ENCODE measurements at regions not wholly inside any gene's neighbourhood (a gene's known extent, or its start where the extent isn't known, plus 50 kb on each side); places are given as distances from the start of the nearest gene placed in this dataset.

DNA sequence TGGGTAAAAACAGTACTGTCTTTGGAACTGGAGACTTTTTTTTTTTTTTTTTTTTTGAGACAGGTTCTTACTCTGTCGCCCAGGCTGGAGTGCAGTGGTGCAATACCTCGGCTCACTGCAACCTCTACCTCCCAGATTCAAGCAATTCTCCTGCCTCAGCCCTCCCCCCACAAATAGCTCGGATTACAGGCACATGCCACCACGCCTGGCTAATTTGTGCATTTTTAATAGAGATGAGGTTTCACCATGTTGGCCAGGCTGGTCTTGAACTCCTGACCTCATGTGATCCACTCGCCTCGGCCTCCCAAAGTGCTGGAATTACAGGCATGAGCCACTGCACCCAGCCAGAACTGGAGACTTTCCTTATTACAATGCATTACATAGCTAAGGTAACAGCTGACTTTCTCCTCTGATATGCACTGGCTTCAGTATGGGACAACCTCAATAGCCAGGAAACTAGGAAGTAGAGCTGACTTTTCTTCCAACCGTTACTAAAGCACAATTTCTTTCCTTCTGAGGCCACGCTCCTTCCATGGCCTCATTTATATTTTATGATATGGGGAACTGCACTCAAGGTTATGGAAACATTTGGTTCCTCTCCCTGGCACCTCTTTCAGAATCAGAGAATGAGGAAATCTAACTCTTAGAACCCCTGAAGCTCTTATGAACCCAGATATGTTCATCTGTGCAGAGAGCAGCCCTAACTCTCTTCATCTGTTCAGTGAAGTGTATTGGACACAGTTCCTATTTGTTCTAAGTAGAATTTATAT is 53.5 kb upstream of the FAM9B start:
- Histone ChIP-seq H2AFZ (no peak overlapping the region), H3K79me2 (no peaks in the 10 kb centered on the region), H3K27ac (no peak overlapping the region), H3K27me3 (ENCODE audit: control insufficient read depth, insufficient read depth, low read length) (no peaks in the 10 kb centered on the region), H3K4me2 (ENCODE audit: low read length) (no peak overlapping the region), H3K36me3 (ENCODE audit: control insufficient read depth, insufficient read depth, low read length) (no peaks in the 10 kb centered on the region), H3K4me1 (no peaks in the 10 kb centered on the region), H3K9me3 (ENCODE audit: control insufficient read depth, low read length) (no peaks in the 10 kb centered on the region), H3K4me3 (ENCODE audit: low read depth, low read length) (no peak overlapping the region), H3K9ac (no peak overlapping the region)
- TF ChIP-seq, protein P1, sequence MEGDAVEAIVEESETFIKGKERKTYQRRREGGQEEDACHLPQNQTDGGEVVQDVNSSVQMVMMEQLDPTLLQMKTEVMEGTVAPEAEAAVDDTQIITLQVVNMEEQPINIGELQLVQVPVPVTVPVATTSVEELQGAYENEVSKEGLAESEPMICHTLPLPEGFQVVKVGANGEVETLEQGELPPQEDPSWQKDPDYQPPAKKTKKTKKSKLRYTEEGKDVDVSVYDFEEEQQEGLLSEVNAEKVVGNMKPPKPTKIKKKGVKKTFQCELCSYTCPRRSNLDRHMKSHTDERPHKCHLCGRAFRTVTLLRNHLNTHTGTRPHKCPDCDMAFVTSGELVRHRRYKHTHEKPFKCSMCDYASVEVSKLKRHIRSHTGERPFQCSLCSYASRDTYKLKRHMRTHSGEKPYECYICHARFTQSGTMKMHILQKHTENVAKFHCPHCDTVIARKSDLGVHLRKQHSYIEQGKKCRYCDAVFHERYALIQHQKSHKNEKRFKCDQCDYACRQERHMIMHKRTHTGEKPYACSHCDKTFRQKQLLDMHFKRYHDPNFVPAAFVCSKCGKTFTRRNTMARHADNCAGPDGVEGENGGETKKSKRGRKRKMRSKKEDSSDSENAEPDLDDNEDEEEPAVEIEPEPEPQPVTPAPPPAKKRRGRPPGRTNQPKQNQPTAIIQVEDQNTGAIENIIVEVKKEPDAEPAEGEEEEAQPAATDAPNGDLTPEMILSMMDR (IDR thresholded peaks at IDR 0.05): no peak

DNA sequence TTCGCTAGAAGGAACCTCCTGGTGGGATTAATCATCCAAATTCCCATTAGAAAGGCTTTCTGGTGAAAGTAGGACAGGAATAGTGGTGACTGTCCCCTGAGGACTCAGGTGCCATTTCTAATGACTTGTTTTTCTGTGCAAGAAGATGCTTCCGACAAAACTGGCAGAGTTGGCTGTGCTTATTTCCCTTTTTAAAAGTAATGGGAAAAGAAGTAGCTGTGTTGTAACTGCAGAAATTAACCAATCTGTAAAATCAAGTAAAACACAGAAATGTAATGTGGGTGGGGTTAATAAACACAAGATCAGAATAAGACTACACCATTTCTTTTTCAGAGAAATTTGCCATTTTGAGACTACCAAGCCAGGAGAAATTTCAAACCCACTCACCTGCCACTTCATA is 55.0 kb upstream of the FAM9B start:
- H3K27me3 ChIP-seq (ENCODE audit: control insufficient read depth, insufficient read depth, low read length): no peaks in the 10 kb centered on the region
- no peak overlapping the region for H3K4me2 ChIP-seq (ENCODE audit: low read length)
- H2AFZ ChIP-seq: no peak overlapping the region
- no peaks in the 10 kb centered on the region for H3K36me3 ChIP-seq (ENCODE audit: control insufficient read depth, insufficient read depth, low read length)
- no peaks in the 10 kb centered on the region for H3K79me2 ChIP-seq
- TF ChIP-seq, protein P1 (IDR thresholded peaks at IDR 0.05): no peak
- H3K27ac ChIP-seq: no peak overlapping the region
- H3K9ac ChIP-seq: no peak overlapping the region
- no peaks in the 10 kb centered on the region for H3K9me3 ChIP-seq (ENCODE audit: control insufficient read depth, low read length)
- H3K4me1 ChIP-seq: no peaks in the 10 kb centered on the region
- H3K4me3 ChIP-seq (ENCODE audit: low read depth, low read length): no peak overlapping the region

DNA sequence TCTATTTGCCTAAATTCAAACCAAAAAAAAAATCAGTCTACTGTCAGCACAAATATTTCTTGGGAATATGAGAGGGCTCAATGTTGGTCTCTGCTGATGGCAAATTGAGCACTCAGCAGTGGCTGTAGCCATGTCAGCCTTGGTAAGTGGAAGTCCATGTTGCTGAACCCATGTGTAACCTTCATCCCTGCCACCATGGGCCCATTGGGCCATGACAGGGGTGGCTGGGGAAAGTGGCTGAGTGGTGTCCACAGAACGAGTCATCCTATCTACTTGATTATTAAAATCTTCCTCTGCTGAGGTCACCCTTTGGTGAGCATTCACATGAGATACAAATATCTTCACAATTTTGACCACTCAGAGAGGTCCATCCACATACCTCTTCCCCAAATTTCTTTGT is 56.8 kb upstream of the FAM9B start:
- no peaks in the 10 kb centered on the region for H3K79me2 ChIP-seq
- H3K4me1 ChIP-seq: no peaks in the 10 kb centered on the region
- H3K9me3 ChIP-seq (ENCODE audit: control insufficient read depth, low read length): no peaks in the 10 kb centered on the region
- no peak overlapping the region for H3K4me3 ChIP-seq (ENCODE audit: low read depth, low read length)
- TF ChIP-seq, protein P1 (IDR thresholded peaks at IDR 0.05): no peak
- H3K4me2 ChIP-seq (ENCODE audit: low read length): no peak overlapping the region
- H3K9ac ChIP-seq: no peak overlapping the region
- no peak overlapping the region for H3K27ac ChIP-seq
- no peak overlapping the region for H2AFZ ChIP-seq
- H3K27me3 ChIP-seq (ENCODE audit: control insufficient read depth, insufficient read depth, low read length): no peaks in the 10 kb centered on the region
- H3K36me3 ChIP-seq (ENCODE audit: control insufficient read depth, insufficient read depth, low read length): no peaks in the 10 kb centered on the region

DNA sequence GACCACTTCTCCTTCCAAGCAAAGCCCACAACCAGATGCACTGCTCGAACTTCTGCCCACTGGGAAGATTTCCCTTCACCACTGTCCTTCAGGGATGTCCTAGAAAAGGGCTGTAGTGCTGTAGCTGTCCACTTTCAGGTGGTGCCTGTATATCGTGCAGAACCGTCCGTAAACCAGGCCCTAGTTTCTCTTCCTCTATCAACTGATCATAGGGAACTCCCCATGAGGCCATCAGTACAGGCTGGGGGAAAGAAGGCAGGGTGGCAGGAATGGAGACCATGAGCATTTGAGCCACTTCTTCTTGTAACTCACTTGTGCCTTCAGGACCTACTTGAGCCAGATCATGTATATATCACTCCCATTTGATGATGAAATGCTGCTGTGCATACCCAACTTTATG is 57.3 kb upstream of the FAM9B start:
- H3K4me3 ChIP-seq (ENCODE audit: low read depth, low read length): no peak overlapping the region
- TF ChIP-seq, protein P1 (IDR thresholded peaks at IDR 0.05): no peak

DNA sequence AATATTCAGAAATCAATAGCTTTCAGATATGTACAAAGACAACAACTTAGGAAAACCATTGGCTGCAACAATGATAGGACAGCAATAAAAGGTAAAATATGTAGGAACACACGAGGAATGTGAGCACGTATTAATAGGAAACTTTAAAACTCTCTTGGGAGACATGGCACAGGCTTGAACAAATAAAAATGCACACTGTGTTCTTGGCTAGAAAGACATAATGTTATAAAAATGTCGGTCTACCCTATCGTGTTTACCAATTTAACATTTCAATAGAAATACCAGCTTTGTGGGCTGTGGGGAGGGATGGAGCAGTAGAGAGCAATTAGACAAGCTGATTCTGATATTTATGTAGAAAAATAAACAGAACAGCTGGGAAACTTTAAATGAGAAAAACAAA is 69.0 kb upstream of the FAM9B start:
- no peaks in the 10 kb centered on the region for H3K36me3 ChIP-seq (ENCODE audit: control insufficient read depth, insufficient read depth, low read length)
- TF ChIP-seq, protein P1 (IDR thresholded peaks at IDR 0.05): no peak
- no peak overlapping the region for H3K9ac ChIP-seq

More for the DNA sequence above, 57.3 kb upstream of the FAM9B start:
- no peak overlapping the region for H2AFZ ChIP-seq
- no peaks in the 10 kb centered on the region for H3K36me3 ChIP-seq (ENCODE audit: control insufficient read depth, insufficient read depth, low read length)
- H3K27ac ChIP-seq: no peak overlapping the region
- H3K9me3 ChIP-seq (ENCODE audit: control insufficient read depth, low read length): no peaks in the 10 kb centered on the region
- H3K4me2 ChIP-seq (ENCODE audit: low read length): no peak overlapping the region
- no peak overlapping the region for H3K9ac ChIP-seq
- H3K79me2 ChIP-seq: no peaks in the 10 kb centered on the region
- no peaks in the 10 kb centered on the region for H3K4me1 ChIP-seq
- no peaks in the 10 kb centered on the region for H3K27me3 ChIP-seq (ENCODE audit: control insufficient read depth, insufficient read depth, low read length)

More for the DNA sequence above, 69.0 kb upstream of the FAM9B start:
- Histone ChIP-seq H3K4me3 (ENCODE audit: low read depth, low read length) (no peak overlapping the region), H3K9me3 (ENCODE audit: control insufficient read depth, low read length) (no peaks in the 10 kb centered on the region), H3K27ac (no peak overlapping the region), H3K4me2 (ENCODE audit: low read length) (no peak overlapping the region), H3K27me3 (ENCODE audit: control insufficient read depth, insufficient read depth, low read length) (no peaks in the 10 kb centered on the region), H3K79me2 (no peaks in the 10 kb centered on the region), H2AFZ (no peak overlapping the region), H3K4me1 (no peaks in the 10 kb centered on the region)

All from parathyroid adenoma (tissue), 2 donors.